GM12875 (cell line): ENCODE measurements at regions not wholly inside any gene's neighbourhood (a gene's known extent, or its start where the extent isn't known, plus 50 kb on each side); places are given as distances from the start of the nearest gene placed in this dataset.
A peak's percentile ranks its signal among the peaks of the same experiment; 100 is the strongest.

ENCODE experiments used
- H3K4me3 ChIP-seq: one replicate; pipeline ENCODE4 v1.5.1; 2011; ENCODE audit warnings: low read depth, low read length, control low read depth
- CTCF ChIP-seq: IDR thresholded peaks from 2 replicates; pipeline ENCODE4 v1.5.1; 2011; ENCODE audit warnings: low read depth, mild to moderate bottlenecking, control low read depth, inconsistent platforms, low read length, moderate library complexity, borderline replicate concordance; ENCODE audit not compliant: insufficient read depth

- no peak overlapping the region for H3K4me3 ChIP-seq
- TF ChIP-seq CTCF, result no peak
These were observed 106.4 kb upstream of the SDK1 start for GRCh38 chr7:3194501-3195141.

GRCh38 chr7:3195160-3195559 is 105.9 kb upstream of the SDK1 start:
- no peak for TF ChIP-seq CTCF
- no peak overlapping the region for H3K4me3 ChIP-seq

GRCh38 chr7:3196629-3197400 is 104.2 kb upstream of the SDK1 start:
- TF ChIP-seq CTCF, result no peak
- H3K4me3 ChIP-seq, result no peak overlapping the region

GRCh38 chr7:3197567-3198213 is 103.4 kb upstream of the SDK1 start:
- TF ChIP-seq CTCF, result no peak
- H3K4me3 ChIP-seq, result no peak overlapping the region

GRCh38 chr7:3198316-3198715 is 102.7 kb upstream of the SDK1 start:
- H3K4me3 ChIP-seq, result no peak overlapping the region
- no peak for TF ChIP-seq CTCF

- peak; percentile 53 for TF ChIP-seq CTCF
These were observed 100.5 kb upstream of the SDK1 start for GRCh38 chr7:3200504-3200903.

More at GRCh38 chr7:3200504-3200903, 100.5 kb upstream of the SDK1 start:
- H3K4me3 ChIP-seq, result no peak overlapping the region
